ENCODE measurements at regions not wholly inside any gene's neighbourhood (a gene's known extent, or its start where the extent isn't known, plus 50 kb on each side); places are given as distances from the start of the nearest gene placed in this dataset.

DNA sequence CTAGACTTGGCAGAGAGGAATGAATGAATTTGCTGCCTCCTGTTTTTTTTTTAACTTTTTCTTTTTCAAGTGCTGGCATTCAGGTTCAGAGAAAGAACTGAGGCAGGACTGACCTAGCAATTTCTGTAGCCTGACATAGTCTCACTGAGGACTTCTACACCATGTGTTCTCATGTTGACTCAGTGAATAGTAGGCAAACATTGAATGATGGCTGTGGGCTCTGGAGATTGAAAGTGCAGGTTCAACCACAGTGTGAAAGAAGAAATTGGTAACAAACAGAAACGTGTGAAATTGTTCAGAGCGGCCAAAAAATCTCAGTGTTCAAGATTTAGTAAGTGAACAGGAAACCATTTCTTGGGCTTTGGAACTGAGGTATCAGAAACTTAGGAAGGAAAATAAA lies 322.4 kb upstream of the GHITM start:
- no peak for TF ChIP-seq POLR2A (IDR thresholded peaks at IDR 0.05; ENCODE audit: low read depth, low read length)
- TF ChIP-seq POLR2AphosphoS5 (IDR thresholded peaks at IDR 0.05; ENCODE audit: low read depth, low read length), result no peak
- TF ChIP-seq TAF1 (IDR thresholded peaks at IDR 0.05; ENCODE audit: borderline replicate concordance, low read depth, low read length), result no peak
